ENCODE measurements at regions not wholly inside any gene's neighbourhood (a gene's known extent, or its start where the extent isn't known, plus 50 kb on each side); places are given as distances from the start of the nearest gene placed in this dataset.
"Not testable (repeated sequence)": the region's sequence is repeated elsewhere in the genome, so short reads cannot be mapped to it uniquely, and the experiment has no call there.

GRCh38 chrX:22603060-22603459 lies 330.3 kb downstream of the CBLL2 start:
- DNase-seq (no peak), ATAC-seq (no peak)
- Histone ChIP-seq H3K27me3 (no peaks in the 10 kb centered on the region), H3K4me1 (no peaks in the 10 kb centered on the region), H3K9me3 (no peaks in the 10 kb centered on the region), H3K27ac (no peak overlapping the region), H3K4me3 (no peak overlapping the region), H3K36me3 (no peaks in the 10 kb centered on the region)
- intact Hi-C loops (cut with DNase I) = no loop called here
- TF ChIP-seq, protein P1, sequence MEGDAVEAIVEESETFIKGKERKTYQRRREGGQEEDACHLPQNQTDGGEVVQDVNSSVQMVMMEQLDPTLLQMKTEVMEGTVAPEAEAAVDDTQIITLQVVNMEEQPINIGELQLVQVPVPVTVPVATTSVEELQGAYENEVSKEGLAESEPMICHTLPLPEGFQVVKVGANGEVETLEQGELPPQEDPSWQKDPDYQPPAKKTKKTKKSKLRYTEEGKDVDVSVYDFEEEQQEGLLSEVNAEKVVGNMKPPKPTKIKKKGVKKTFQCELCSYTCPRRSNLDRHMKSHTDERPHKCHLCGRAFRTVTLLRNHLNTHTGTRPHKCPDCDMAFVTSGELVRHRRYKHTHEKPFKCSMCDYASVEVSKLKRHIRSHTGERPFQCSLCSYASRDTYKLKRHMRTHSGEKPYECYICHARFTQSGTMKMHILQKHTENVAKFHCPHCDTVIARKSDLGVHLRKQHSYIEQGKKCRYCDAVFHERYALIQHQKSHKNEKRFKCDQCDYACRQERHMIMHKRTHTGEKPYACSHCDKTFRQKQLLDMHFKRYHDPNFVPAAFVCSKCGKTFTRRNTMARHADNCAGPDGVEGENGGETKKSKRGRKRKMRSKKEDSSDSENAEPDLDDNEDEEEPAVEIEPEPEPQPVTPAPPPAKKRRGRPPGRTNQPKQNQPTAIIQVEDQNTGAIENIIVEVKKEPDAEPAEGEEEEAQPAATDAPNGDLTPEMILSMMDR (IDR thresholded peaks at IDR 0.05) = no peak

GRCh38 chrX:22609452-22609851 lies 336.7 kb downstream of the CBLL2 start:
- H3K9me3 ChIP-seq; H3K36me3 ChIP-seq; H3K27ac ChIP-seq; H3K27me3 ChIP-seq; ATAC-seq; H3K4me3 ChIP-seq; DNase-seq; H3K4me1 ChIP-seq; intact Hi-C loops (cut with DNase I): not testable (repeated sequence)

DNA sequence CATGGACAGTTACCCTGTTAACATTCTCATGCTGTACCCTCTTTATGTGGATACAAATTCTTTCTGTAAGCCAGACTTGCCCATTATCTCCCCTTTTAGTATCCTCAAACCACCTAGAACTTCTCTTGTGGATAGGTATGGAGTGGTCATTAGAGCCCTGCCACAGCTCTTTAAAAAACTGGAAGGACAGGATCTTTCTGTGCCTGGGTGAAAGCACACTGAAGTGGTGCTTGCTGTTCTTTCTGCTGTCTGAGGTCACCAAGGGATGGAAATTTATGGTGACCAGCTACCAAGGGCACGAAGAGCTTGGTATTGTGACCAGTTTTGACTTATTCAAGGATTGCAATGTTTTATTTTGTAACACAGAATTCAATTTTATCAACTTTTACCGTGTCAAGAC lies 344.2 kb downstream of the CBLL2 start:
- Histone ChIP-seq H3K36me3 (no peaks in the 10 kb centered on the region), H3K4me1 (no peaks in the 10 kb centered on the region), H3K27ac (no peak overlapping the region), H3K9me3 (no peaks in the 10 kb centered on the region), H3K27me3 (no peaks in the 10 kb centered on the region), H3K4me3 (no peak overlapping the region)
- TF ChIP-seq, protein P1 (IDR thresholded peaks at IDR 0.05) = no peak
- intact Hi-C loops (cut with DNase I) = no loop called here
- DNase-seq = no peak
- peak; percentile 59 for ATAC-seq

DNA sequence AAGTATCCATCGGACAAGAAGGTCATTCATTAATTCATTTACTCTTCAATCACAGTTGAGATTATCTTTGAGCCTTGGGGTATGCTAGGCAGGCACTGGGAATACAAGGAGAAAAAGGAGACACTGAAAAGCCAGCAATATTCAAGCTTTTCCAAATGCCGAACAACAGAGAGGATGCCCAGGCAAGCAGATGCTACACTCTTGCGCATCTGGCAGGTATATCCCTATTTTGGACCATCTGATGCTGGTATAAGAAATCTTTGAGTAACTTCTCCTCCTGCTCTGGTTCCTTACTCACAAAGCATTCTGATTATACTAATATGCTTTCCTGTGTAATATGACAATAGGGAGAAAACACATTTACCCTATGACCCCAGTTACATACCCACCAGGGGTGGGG lies 354.9 kb downstream of the CBLL2 start:
- TF ChIP-seq, protein P1 (IDR thresholded peaks at IDR 0.05) = no peak
- no peak overlapping the region for H3K27ac ChIP-seq

DNA sequence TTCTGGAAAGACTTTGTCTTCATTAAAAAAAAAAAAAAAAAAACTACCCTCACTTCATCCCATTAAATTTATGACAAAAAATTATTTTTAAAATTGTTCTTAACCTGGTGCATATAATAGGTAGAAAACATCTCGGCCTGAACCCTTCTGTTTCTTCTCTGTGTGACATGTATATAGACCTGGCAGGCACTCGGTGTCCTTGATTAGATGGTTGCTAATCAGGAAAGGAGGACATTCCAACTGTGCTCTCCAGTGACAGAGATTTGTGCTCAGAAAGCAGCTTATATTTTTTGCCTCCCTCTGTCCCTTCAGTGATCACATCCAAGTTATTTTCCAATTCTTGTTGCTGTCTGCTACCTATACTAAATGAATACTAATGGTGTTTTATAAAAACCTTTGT lies 355.6 kb downstream of the CBLL2 start:
- ATAC-seq (no peak), DNase-seq (no peak)
- Histone ChIP-seq H3K36me3 (no peaks in the 10 kb centered on the region), H3K27me3 (no peaks in the 10 kb centered on the region), H3K9me3 (no peaks in the 10 kb centered on the region), H3K4me1 (no peaks in the 10 kb centered on the region), H3K4me3 (no peak overlapping the region), H3K27ac (no peak overlapping the region)
- TF ChIP-seq, protein P1 (IDR thresholded peaks at IDR 0.05) = no peak
- intact Hi-C loops (cut with DNase I) = no loop called here

More for the DNA sequence above, 354.9 kb downstream of the CBLL2 start:
- no peaks in the 10 kb centered on the region for H3K4me1 ChIP-seq
- H3K27me3 ChIP-seq = no peaks in the 10 kb centered on the region
- DNase-seq (no peak), ATAC-seq (no peak)
- intact Hi-C loops (cut with DNase I) = no loop called here
- H3K4me3 ChIP-seq = no peak overlapping the region
- H3K36me3 ChIP-seq = no peaks in the 10 kb centered on the region
- no peaks in the 10 kb centered on the region for H3K9me3 ChIP-seq

GRCh38 chrX:22629105-22629725 lies 356.5 kb downstream of the CBLL2 start:
- H3K4me1 ChIP-seq = no peaks in the 10 kb centered on the region
- no peaks in the 10 kb centered on the region for H3K36me3 ChIP-seq
- DNase-seq = no peak
- no peak for ATAC-seq
- intact Hi-C loops (cut with DNase I) = no loop called here
- TF ChIP-seq, protein P1 (IDR thresholded peaks at IDR 0.05) = no peak
- no peaks in the 10 kb centered on the region for H3K9me3 ChIP-seq
- no peak overlapping the region for H3K27ac ChIP-seq
- no peaks in the 10 kb centered on the region for H3K27me3 ChIP-seq
- H3K4me3 ChIP-seq = no peak overlapping the region

All from upper lobe of right lung (tissue), 1 donor.